IMR-90 (cell line): ENCODE measurements at regions not wholly inside any gene's neighbourhood (a gene's known extent, or its start where the extent isn't known, plus 50 kb on each side); places are given as distances from the start of the nearest gene placed in this dataset.

Experiments used
- ATAC-seq: fragments of 200-7000 bp; cut with Tn5 transposase; 2 replicates; pipeline ENCODE4 v1.9.1; 2020; ENCODE audit warnings: low read depth, mild to moderate bottlenecking, moderate library complexity
- BruUV-seq: library from RNA; stranded (reverse); fragments of 400-500 nt; replicated peaks from 2 replicates; lab custom pipeline; 2021; lab: Mats Ljungman, UMichigan
- CTCF ChIA-PET: fragments of 300-600 bp; formaldehyde crosslinking; extraction: SDS; loops from one replicate; lab custom pipeline; 2021; ENCODE audit warnings: antibody characterized with exemption; lab: Yijun Ruan, JAX
- POLR2A ChIA-PET: fragments of 300-600 bp; sonication (Branson Sonifier 250); formaldehyde crosslinking; loops from one replicate; lab custom pipeline; 2022; ENCODE audit warnings: antibody characterized with exemption; ENCODE audit not compliant: unreplicated experiment; lab: Charles Lee
- DNase-seq: peaks from one replicate; pipeline ENCODE4 v3.0.0; 2013
- H2AFZ ChIP-seq: replicated peaks from 2 replicates; pipeline ENCODE3; 2013; ENCODE audit warnings: low read length, mild to moderate bottlenecking; ENCODE audit not compliant: poor library complexity
- H2AK5ac ChIP-seq: 2 replicates; pipeline ENCODE4 v1.6.1; 2013; ENCODE audit warnings: low read depth, low read length, inconsistent platforms
- H2AK9ac ChIP-seq: replicated peaks from 2 replicates; pipeline ENCODE3; 2013; ENCODE audit warnings: mild to moderate bottlenecking, low read depth, low read length, moderate library complexity; ENCODE audit not compliant: poor library complexity
- H2BK120ac ChIP-seq: 2 replicates; pipeline ENCODE4 v1.6.1; 2013; ENCODE audit warnings: low read depth, low read length, inconsistent platforms
- H2BK15ac ChIP-seq: 3 replicates; pipeline ENCODE4 v1.6.1; 2013; ENCODE audit warnings: low read depth, low read length, inconsistent platforms
- H2BK20ac ChIP-seq: 2 replicates; pipeline ENCODE4 v1.6.1; 2013; ENCODE audit warnings: low read depth, mild to moderate bottlenecking, inconsistent platforms, low read length, moderate library complexity
- H2BK5ac ChIP-seq: 2 replicates; pipeline ENCODE4 v1.6.1; 2013; ENCODE audit warnings: mild to moderate bottlenecking, low read depth, low read length, inconsistent platforms; ENCODE audit not compliant: poor library complexity, severe bottlenecking
- H3K14ac ChIP-seq: replicated peaks from 2 replicates; pipeline ENCODE4 v1.6.1; 2013; ENCODE audit warnings: low read depth, low read length, inconsistent platforms
- H3K18ac ChIP-seq: 2 replicates; pipeline ENCODE4 v1.6.1; 2013; ENCODE audit warnings: low read depth, low read length, control low read depth
- H3K23ac ChIP-seq: 2 replicates; pipeline ENCODE4 v1.6.1; 2013; ENCODE audit warnings: low read depth, low read length, inconsistent platforms
- H3K27ac ChIP-seq: 2 replicates; pipeline ENCODE4 v1.5.1; 2013; ENCODE audit warnings: mild to moderate bottlenecking, control low read depth, low read length; ENCODE audit not compliant: insufficient read depth
- H3K27me3 ChIP-seq: 2 replicates; pipeline ENCODE4 v1.6.1; 2013; ENCODE audit warnings: low read length; ENCODE audit not compliant: control insufficient read depth, insufficient read depth
- H3K36me3 ChIP-seq: 2 replicates; pipeline ENCODE4 v1.6.1; 2013; ENCODE audit warnings: low read length, mixed read lengths; ENCODE audit not compliant: control insufficient read depth, insufficient read depth
- H3K4ac ChIP-seq: 2 replicates; pipeline ENCODE4 v1.6.1; 2013; ENCODE audit warnings: low read depth, low read length, inconsistent platforms
- H3K4me1 ChIP-seq: 2 replicates; pipeline ENCODE4 v1.6.1; 2013; ENCODE audit warnings: low read length, mixed read lengths; ENCODE audit not compliant: control insufficient read depth, insufficient read depth
- H3K4me2 ChIP-seq: 2 replicates; pipeline ENCODE4 v1.6.1; 2013; ENCODE audit warnings: low read depth, mild to moderate bottlenecking, control low read depth, low read length, moderate library complexity
- H3K4me3 ChIP-seq: 2 replicates; pipeline ENCODE4 v1.5.1; 2013; ENCODE audit warnings: low read depth, mild to moderate bottlenecking, control low read depth, low read length, moderate library complexity; ENCODE audit not compliant: insufficient read depth
- H3K56ac ChIP-seq: 2 replicates; pipeline ENCODE4 v1.6.1; 2013; ENCODE audit warnings: low read length, inconsistent platforms; ENCODE audit not compliant: insufficient read depth; ENCODE audit errors: extremely low read depth
- H3K79me1 ChIP-seq, 2 experiments: 2 replicates each; pipeline ENCODE4 v1.6.1; 2013; ENCODE audit warnings: low read length in 2 of 2, inconsistent platforms in 1 of 2, low read depth in 1 of 2
- H3K9ac ChIP-seq: 2 replicates; pipeline ENCODE4 v1.6.1; 2013; ENCODE audit warnings: low read depth, low read length, control low read depth
- H3K9me1 ChIP-seq: 2 replicates; pipeline ENCODE4 v1.6.1; 2013; ENCODE audit warnings: low read length, inconsistent platforms; ENCODE audit not compliant: insufficient read depth
- H3K9me3 ChIP-seq: 2 replicates; pipeline ENCODE4 v1.6.1; 2013; ENCODE audit warnings: low read length; ENCODE audit not compliant: control insufficient read depth, insufficient read depth
- H4K20me1 ChIP-seq: 2 replicates; pipeline ENCODE4 v1.6.1; 2013; ENCODE audit warnings: low read length, inconsistent platforms; ENCODE audit not compliant: insufficient read depth
- H4K5ac ChIP-seq: 2 replicates; pipeline ENCODE4 v1.6.1; 2013; ENCODE audit warnings: mild to moderate bottlenecking, low read depth, low read length, control low read depth
- H4K8ac ChIP-seq, 2 experiments: 2 replicates each; pipeline ENCODE4 v1.6.1; 2013; ENCODE audit warnings: low read depth in 2 of 2, low read length in 2 of 2, control low read depth in 1 of 2, inconsistent platforms in 1 of 2
- H4K91ac ChIP-seq: 2 replicates; pipeline ENCODE4 v1.6.1; 2013; ENCODE audit warnings: low read depth, low read length, inconsistent platforms; ENCODE audit not compliant: insufficient read depth
- CHD1 ChIP-seq: IDR thresholded peaks from 2 replicates; pipeline ENCODE4 v1.6.1; 2012; ENCODE audit warnings: low read depth, low read length, improper control_type of control experiment
- FOS ChIP-seq: fragments of 150-350 bp; IDR thresholded peaks from 2 replicates; pipeline ENCODE4 v1.6.1; 2016; ENCODE audit warnings: low read depth, low read length
- MXI1 ChIP-seq: IDR thresholded peaks from 2 replicates; pipeline ENCODE4 v1.6.1; 2012; ENCODE audit warnings: low read depth, mild to moderate bottlenecking, low read length, moderate library complexity, borderline replicate concordance
- WGBS, 2 experiments: methylation state at CpG; one replicate each; pipeline versions ENCODE4 v1.1.5 to v1.1.7; 2013; ENCODE audit warnings: missing lambda C conversion rate in 2 of 2; ENCODE audit not compliant: insufficient read length in 1 of 2; ENCODE audit errors: extremely low coverage in 2 of 2; 5-methylcytosine and 5-hydroxymethylcytosine counted together
- dilution Hi-C: fragments of 300-500 bp; cut with HindIII; formaldehyde crosslinking; loops from one replicate; pipeline ENCODE4 v1.14.3; 2018; ENCODE audit warnings: low sequenced_read_pairs; ENCODE audit not compliant: unreplicated experiment
- in situ Hi-C: fragments of 300-500 bp; cut with MboI; formaldehyde crosslinking; loops from 3 replicates; pipeline ENCODE4 v1.14.3; 2019; ENCODE audit warnings: low sequenced_read_pairs, inconsistent platforms, mixed read lengths
- intact Hi-C: fragments of 100-400 bp; cut with micrococcal nuclease; formaldehyde crosslinking; loops from 2 replicates; pipeline ENCODE4 v1.10.0; 2022

GRCh38 chr11:24157316-24157715 lies 339.5 kb upstream of the LUZP2 start:
- Histone ChIP-seq H2BK120ac (no peak overlapping the region), H2AFZ (no peak overlapping the region), H2AK9ac (no peak overlapping the region), H4K91ac (no peak overlapping the region), H3K14ac (no peak overlapping the region), H4K5ac (no peak overlapping the region), H3K79me1 (no peaks in the 10 kb centered on the region), H3K9me3 (no peaks in the 10 kb centered on the region), H3K9ac (no peak overlapping the region), H2BK15ac (no peak overlapping the region), H3K9me1 (no peaks in the 10 kb centered on the region), H4K20me1 (no peaks in the 10 kb centered on the region), H4K8ac (no peak overlapping the region), H2AK5ac (no peak overlapping the region), H2BK20ac (no peak overlapping the region), H3K23ac (no peak overlapping the region), H3K27ac (no peak overlapping the region), H2BK5ac (no peak overlapping the region), H3K36me3 (no peaks in the 10 kb centered on the region), H3K18ac (no peak overlapping the region), H3K4me3 (no peak overlapping the region), H3K4me1 (no peaks in the 10 kb centered on the region), H3K4ac (no peak overlapping the region), H3K27me3 (no peaks in the 10 kb centered on the region), H3K56ac (no peak overlapping the region), H3K4me2 (no peak overlapping the region)
- no CpG with 5 or more reads among the region's 2 CpGs for WGBS, 2 experiments
- POLR2A ChIA-PET = no interaction called here
- CTCF ChIA-PET = no interaction called here
- no peak for ATAC-seq
- dilution Hi-C loops = no loop called here
- no peak for DNase-seq
- intact Hi-C loops = no loop called here
- in situ Hi-C loops = no loop called here
- TF ChIP-seq CHD1 = no peak
- no peak for TF ChIP-seq MXI1
- TF ChIP-seq FOS = no peak
- no TSS peak for BruUV-seq
